ENCODE measurements at regions not wholly inside any gene's neighbourhood (a gene's known extent, or its start where the extent isn't known, plus 50 kb on each side); places are given as distances from the start of the nearest gene placed in this dataset.

- Histone ChIP-seq H3K4me3 (no peak overlapping the region), H3K27me3 (no peaks in the 10 kb centered on the region), H3K4me1 (no peaks in the 10 kb centered on the region), H3K27ac (no peak overlapping the region), H3K36me3 (no peaks in the 10 kb centered on the region), H3K9me3 (no peaks in the 10 kb centered on the region)
- no peak for DNase-seq
- no peak for ATAC-seq
- no peak for TF ChIP-seq POLR2A (IDR thresholded peaks at IDR 0.05)
- no peak for TF ChIP-seq CTCF (IDR thresholded peaks at IDR 0.05 in 4 of 5, conservative IDR thresholded peaks at IDR 0.05 in 1 of 5)
- intact Hi-C loops (cut with DNase I; ENCODE audit: low total_unique reads), result no loop called here
- in situ Hi-C loops (cut with MboI; ENCODE audit: low sequenced_read_pairs in 4 of 4), result no loop called here
These were observed 376.8 kb downstream of the RPS29 start for GRCh38 chr14:49209416-49209815.

GRCh38 chr14:49206828-49207227 is 379.4 kb downstream of the RPS29 start:
- no peak for ATAC-seq

GRCh38 chr14:49203676-49204075 is 382.5 kb downstream of the RPS29 start:
- DNase-seq (no peak), ATAC-seq (no peak)
- Histone ChIP-seq H3K9me3 (no peaks in the 10 kb centered on the region), H3K27ac (no peak overlapping the region), H3K4me1 (no peaks in the 10 kb centered on the region), H3K4me3 (no peak overlapping the region), H3K27me3 (no peaks in the 10 kb centered on the region), H3K36me3 (no peaks in the 10 kb centered on the region)
- in situ Hi-C loops (cut with MboI; ENCODE audit: low sequenced_read_pairs in 4 of 4), result no loop called here
- intact Hi-C loops (cut with DNase I; ENCODE audit: low total_unique reads), result no loop called here
- TF ChIP-seq POLR2A (IDR thresholded peaks at IDR 0.05), result no peak
- no peak for TF ChIP-seq CTCF (IDR thresholded peaks at IDR 0.05 in 4 of 5, conservative IDR thresholded peaks at IDR 0.05 in 1 of 5)

More at GRCh38 chr14:49206828-49207227, 379.4 kb downstream of the RPS29 start:
- Histone ChIP-seq H3K27me3 (no peaks in the 10 kb centered on the region), H3K4me3 (no peak overlapping the region), H3K36me3 (no peaks in the 10 kb centered on the region), H3K9me3 (no peaks in the 10 kb centered on the region), H3K27ac (no peak overlapping the region), H3K4me1 (no peaks in the 10 kb centered on the region)
- TF ChIP-seq POLR2A (IDR thresholded peaks at IDR 0.05), result no peak
- TF ChIP-seq CTCF (IDR thresholded peaks at IDR 0.05 in 4 of 5, conservative IDR thresholded peaks at IDR 0.05 in 1 of 5), result no peak
- no peak for DNase-seq
- intact Hi-C loops (cut with DNase I; ENCODE audit: low total_unique reads) (no loop called here), in situ Hi-C loops (cut with MboI; ENCODE audit: low sequenced_read_pairs in 4 of 4) (no loop called here)

GRCh38 chr14:49199159-49199558 is 387.0 kb downstream of the RPS29 start:
- intact Hi-C loops (cut with DNase I; ENCODE audit: low total_unique reads), result no loop called here
- H3K4me3 ChIP-seq, result no peak overlapping the region
- ATAC-seq (no peak), DNase-seq (no peak)
- no peak for TF ChIP-seq POLR2A (IDR thresholded peaks at IDR 0.05)
- TF ChIP-seq CTCF (IDR thresholded peaks at IDR 0.05 in 4 of 5, conservative IDR thresholded peaks at IDR 0.05 in 1 of 5), result no peak
- H3K36me3 ChIP-seq, result no peaks in the 10 kb centered on the region
- H3K27ac ChIP-seq, result no peak overlapping the region
- H3K9me3 ChIP-seq, result no peaks in the 10 kb centered on the region
- H3K4me1 ChIP-seq, result no peaks in the 10 kb centered on the region
- in situ Hi-C loops (cut with MboI; ENCODE audit: low sequenced_read_pairs in 4 of 4), result no loop called here
- H3K27me3 ChIP-seq, result no peaks in the 10 kb centered on the region

GRCh38 chr14:49196327-49196726 is 389.9 kb downstream of the RPS29 start:
- in situ Hi-C loops (cut with MboI; ENCODE audit: low sequenced_read_pairs in 4 of 4), result no loop called here
- no peak for TF ChIP-seq POLR2A (IDR thresholded peaks at IDR 0.05)
- no peak for TF ChIP-seq CTCF (IDR thresholded peaks at IDR 0.05 in 4 of 5, conservative IDR thresholded peaks at IDR 0.05 in 1 of 5)
- Histone ChIP-seq H3K4me3 (no peak overlapping the region), H3K4me1 (no peaks in the 10 kb centered on the region), H3K27me3 (no peaks in the 10 kb centered on the region), H3K36me3 (no peaks in the 10 kb centered on the region), H3K27ac (no peak overlapping the region), H3K9me3 (no peaks in the 10 kb centered on the region)
- ATAC-seq, result no peak
- no peak for DNase-seq
- intact Hi-C loops (cut with DNase I; ENCODE audit: low total_unique reads), result no loop called here

Data from gastrocnemius medialis (tissue), 4 donors.